Nephron (organoid): ENCODE measurements at regions not wholly inside any gene's neighbourhood (a gene's known extent, or its start where the extent isn't known, plus 50 kb on each side); places are given as distances from the start of the nearest gene placed in this dataset.

Experiments
- H3K27ac Mint-ChIP-seq, 3 experiments: 2 replicates each; pipeline ENCODE4 v1.8.0; 2020; ENCODE audit warnings: mixed read lengths in 3 of 3, mild to moderate bottlenecking in 2 of 3, moderate library complexity in 1 of 3
- H3K27me3 Mint-ChIP-seq: 2 replicates; pipeline ENCODE4 v1.8.0; 2021; ENCODE audit warnings: low read depth, mild to moderate bottlenecking, moderate library complexity, mixed read lengths
- H3K36me3 Mint-ChIP-seq: 2 replicates; pipeline ENCODE4 v1.8.0; 2020; ENCODE audit warnings: low read depth, mixed read lengths
- H3K4me1 Mint-ChIP-seq: 2 replicates; pipeline ENCODE4 v1.8.0; 2020; ENCODE audit warnings: mixed read lengths
- H3K4me3 Mint-ChIP-seq, 3 experiments: 2 replicates each; pipeline ENCODE4 v1.8.0; 2020; ENCODE audit warnings: mild to moderate bottlenecking in 3 of 3, mixed read lengths in 3 of 3, moderate library complexity in 2 of 3
- H3K9me3 Mint-ChIP-seq: 2 replicates; pipeline ENCODE4 v1.8.0; 2020; ENCODE audit warnings: mixed read lengths
- TF ChIP-seq, protein P1 (sequence below), 3 experiments: fragments of 200-600 bp; sonication (generic); IDR thresholded peaks; one replicate each; pipeline ENCODE4 v1.5.0; 2021; ENCODE audit warnings: antibody characterized with exemption in 3 of 3; ENCODE audit not compliant: unreplicated experiment in 3 of 3

DNA sequence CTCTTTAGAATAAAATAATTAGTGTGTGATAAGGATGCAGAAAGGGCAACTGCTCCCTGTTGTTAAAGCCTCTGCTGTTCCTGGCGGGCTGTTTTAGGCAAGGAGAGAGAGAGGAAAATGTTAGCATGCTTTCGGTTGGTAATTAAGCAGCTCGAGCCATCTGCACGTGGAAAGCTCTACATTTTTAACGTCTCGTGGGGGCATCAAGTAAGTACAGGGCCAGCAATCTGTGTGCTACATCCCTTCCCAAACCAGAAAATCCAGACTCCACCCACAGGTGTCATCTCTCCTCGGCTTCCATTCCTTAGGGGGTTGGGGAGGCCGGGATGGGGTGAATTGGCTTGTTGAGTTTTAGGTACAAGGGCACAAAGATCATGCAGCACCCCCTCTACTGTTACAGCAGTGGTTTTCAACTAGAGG lies 62.4 kb upstream of the MARCHF10 start:
- TF ChIP-seq, protein P1, sequence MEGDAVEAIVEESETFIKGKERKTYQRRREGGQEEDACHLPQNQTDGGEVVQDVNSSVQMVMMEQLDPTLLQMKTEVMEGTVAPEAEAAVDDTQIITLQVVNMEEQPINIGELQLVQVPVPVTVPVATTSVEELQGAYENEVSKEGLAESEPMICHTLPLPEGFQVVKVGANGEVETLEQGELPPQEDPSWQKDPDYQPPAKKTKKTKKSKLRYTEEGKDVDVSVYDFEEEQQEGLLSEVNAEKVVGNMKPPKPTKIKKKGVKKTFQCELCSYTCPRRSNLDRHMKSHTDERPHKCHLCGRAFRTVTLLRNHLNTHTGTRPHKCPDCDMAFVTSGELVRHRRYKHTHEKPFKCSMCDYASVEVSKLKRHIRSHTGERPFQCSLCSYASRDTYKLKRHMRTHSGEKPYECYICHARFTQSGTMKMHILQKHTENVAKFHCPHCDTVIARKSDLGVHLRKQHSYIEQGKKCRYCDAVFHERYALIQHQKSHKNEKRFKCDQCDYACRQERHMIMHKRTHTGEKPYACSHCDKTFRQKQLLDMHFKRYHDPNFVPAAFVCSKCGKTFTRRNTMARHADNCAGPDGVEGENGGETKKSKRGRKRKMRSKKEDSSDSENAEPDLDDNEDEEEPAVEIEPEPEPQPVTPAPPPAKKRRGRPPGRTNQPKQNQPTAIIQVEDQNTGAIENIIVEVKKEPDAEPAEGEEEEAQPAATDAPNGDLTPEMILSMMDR (IDR thresholded peaks at IDR 0.05; ENCODE audit: unreplicated experiment in 3 of 3) = no peak
- Mint-ChIP-seq H3K9me3 (no peaks in the 10 kb centered on the region), H3K4me1 (peaks cover 41% of the 10 kb centered on the region), H3K27me3 (peaks cover 6% of the 10 kb centered on the region), H3K4me3 (peak overlapping the region in 1 of 3 experiments; percentile 25), H3K36me3 (no peaks in the 10 kb centered on the region), H3K27ac (peak overlapping the region; percentile 85 to 92 (median 89))

DNA sequence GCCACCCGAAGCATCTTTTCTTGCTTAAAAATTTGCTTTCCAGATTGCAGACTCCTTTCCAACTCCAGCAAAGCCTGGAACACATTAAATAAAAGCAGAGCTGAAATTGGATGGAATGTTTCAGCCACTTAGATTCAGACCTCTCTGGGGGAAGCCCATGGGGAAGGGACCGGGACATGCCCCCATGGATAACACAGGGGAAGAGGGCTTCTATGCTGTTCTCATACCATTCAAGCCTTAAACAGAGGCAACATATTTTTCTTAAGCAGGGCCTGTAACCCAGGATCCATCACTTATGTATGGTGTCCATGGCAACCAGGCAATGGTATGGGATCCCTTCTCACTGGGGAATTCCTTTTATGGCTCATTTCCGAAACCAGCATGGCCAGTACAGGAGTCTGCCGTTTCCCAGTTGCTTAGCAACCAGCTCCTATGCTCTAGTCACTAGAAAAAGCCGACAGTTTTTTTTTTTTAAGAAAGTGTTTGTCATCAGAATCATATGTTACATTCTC lies 62.0 kb upstream of the MARCHF10 start:
- peaks cover 6% of the 10 kb centered on the region for H3K27me3 Mint-ChIP-seq

DNA sequence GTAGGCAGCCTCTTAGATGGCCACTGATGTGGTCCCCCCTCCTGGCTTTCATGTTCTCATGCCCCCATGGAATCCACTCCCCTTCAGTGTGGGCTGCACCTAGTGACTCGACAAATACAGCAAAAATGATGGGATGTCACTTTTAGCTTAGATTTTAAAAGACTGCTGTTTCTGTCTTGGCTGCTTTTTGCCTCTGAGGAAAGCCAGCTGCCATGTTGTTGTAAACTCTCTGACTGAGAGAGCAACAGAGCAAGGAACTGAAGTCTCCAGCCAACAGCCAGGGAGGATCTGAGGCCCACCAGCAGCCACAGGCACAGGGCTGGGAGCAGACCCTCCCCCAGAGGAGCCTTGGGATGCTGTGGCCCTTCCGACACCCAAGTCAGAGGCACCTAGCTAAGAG lies 60.6 kb upstream of the MARCHF10 start:
- Mint-ChIP-seq H3K4me3 (peak overlapping the region in 2 of 3 experiments; percentile 9 to 35), H3K9me3 (no peaks in the 10 kb centered on the region), H3K27me3 (peaks cover 12% of the 10 kb centered on the region), H3K4me1 (peaks cover 40% of the 10 kb centered on the region), H3K36me3 (no peaks in the 10 kb centered on the region), H3K27ac (peak overlapping the region; percentile 74 to 92 (median 89))
- TF ChIP-seq, protein P1 (IDR thresholded peaks at IDR 0.05; ENCODE audit: unreplicated experiment in 3 of 3) = no peak

More for the DNA sequence above, 62.0 kb upstream of the MARCHF10 start:
- peaks cover 42% of the 10 kb centered on the region for H3K4me1 Mint-ChIP-seq
- peak overlapping the region in 2 of 3 experiments; percentile 4 to 53 for H3K4me3 Mint-ChIP-seq
- H3K9me3 Mint-ChIP-seq = no peaks in the 10 kb centered on the region
- H3K27ac Mint-ChIP-seq = peak overlapping the region; percentile 85 to 92 (median 89)
- TF ChIP-seq, protein P1 (IDR thresholded peaks at IDR 0.05; ENCODE audit: unreplicated experiment in 3 of 3) = no peak
- H3K36me3 Mint-ChIP-seq = no peaks in the 10 kb centered on the region

DNA sequence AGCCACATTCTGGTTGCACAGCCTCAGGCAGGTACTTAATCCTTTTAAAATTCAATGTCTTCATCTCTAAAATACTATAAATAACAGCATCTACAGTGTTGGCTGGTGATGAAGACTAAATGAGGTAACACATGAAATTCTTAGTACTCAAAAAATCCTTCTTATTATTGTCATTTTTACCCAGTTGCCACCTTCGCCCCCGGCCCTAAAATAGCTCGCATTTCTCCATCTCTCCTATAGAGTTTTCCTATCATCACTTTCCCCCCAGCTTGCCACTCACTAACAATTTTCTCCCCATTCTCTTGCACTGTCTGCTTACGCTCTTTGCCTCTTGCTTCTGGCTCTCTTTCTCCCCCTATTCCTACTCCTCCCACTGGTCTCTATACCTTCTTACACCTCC lies 59.9 kb upstream of the MARCHF10 start:
- H3K4me3 Mint-ChIP-seq = no peak overlapping the region
- peaks cover 12% of the 10 kb centered on the region for H3K27me3 Mint-ChIP-seq
- no peaks in the 10 kb centered on the region for H3K36me3 Mint-ChIP-seq
- peak overlapping the region; percentile 74 to 92 (median 89) for H3K27ac Mint-ChIP-seq
- TF ChIP-seq, protein P1 (IDR thresholded peaks at IDR 0.05; ENCODE audit: unreplicated experiment in 3 of 3) = no peak
- peaks cover 40% of the 10 kb centered on the region for H3K4me1 Mint-ChIP-seq
- no peaks in the 10 kb centered on the region for H3K9me3 Mint-ChIP-seq

DNA sequence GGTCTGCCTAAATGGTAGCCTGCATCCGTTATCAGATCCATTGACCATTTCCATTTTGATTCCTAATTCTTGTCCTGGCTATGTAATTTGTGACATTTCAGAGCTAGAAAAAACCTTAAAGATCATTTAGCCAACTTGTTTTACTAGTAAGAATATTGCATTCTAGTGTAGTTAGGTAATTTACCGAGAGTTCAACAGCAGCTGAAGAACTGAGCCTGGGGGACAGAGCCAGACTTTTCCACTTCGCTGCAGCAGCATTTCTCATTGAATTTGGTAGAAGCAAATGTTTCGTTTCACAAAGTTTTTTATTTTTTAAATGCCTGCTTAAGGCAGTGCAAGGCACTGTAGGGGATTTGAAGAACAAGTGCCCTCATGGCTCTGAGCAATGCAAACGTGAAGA lies 59.2 kb upstream of the MARCHF10 start:
- Mint-ChIP-seq H3K36me3 (no peaks in the 10 kb centered on the region), H3K4me1 (peaks cover 40% of the 10 kb centered on the region), H3K27ac (no peak overlapping the region), H3K27me3 (peaks cover 12% of the 10 kb centered on the region), H3K4me3 (no peak overlapping the region), H3K9me3 (no peaks in the 10 kb centered on the region)
- TF ChIP-seq, protein P1 (IDR thresholded peaks at IDR 0.05; ENCODE audit: unreplicated experiment in 3 of 3) = no peak

DNA sequence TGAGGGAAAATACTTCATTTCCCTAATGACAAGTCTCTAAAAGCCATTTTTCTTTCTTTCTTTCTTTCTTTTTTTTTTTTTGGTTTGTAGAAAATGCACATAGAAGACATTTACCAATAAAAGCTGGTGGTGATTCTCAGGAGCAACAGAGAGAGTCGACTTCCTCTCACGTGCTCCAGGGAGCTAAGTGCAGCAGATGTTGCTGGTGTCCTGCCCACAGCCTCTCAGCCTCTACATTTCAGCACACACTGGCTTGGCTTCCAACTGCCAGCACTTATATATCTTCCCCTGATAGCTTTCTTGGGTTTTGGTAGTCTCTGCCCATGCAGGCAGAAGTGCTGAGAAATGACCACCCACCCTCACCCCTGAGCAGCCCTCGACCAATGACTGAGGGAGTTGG lies 58.4 kb upstream of the MARCHF10 start:
- Mint-ChIP-seq H3K4me3 (no peak overlapping the region), H3K27me3 (peaks cover 16% of the 10 kb centered on the region), H3K27ac (no peak overlapping the region), H3K4me1 (peaks cover 43% of the 10 kb centered on the region), H3K36me3 (no peaks in the 10 kb centered on the region), H3K9me3 (no peaks in the 10 kb centered on the region)
- TF ChIP-seq, protein P1 (IDR thresholded peaks at IDR 0.05; ENCODE audit: unreplicated experiment in 3 of 3) = no peak
